GM13976 (cell line): ENCODE measurements at regions not wholly inside any gene's neighbourhood (a gene's known extent, or its start where the extent isn't known, plus 50 kb on each side); places are given as distances from the start of the nearest gene placed in this dataset.
"Not testable (repeated sequence)": the region's sequence is repeated elsewhere in the genome, so short reads cannot be mapped to it uniquely, and the experiment has no call there.

ENCODE experiments used
- DNase-seq: peaks from one replicate; pipeline ENCODE4 v3.0.0; 2012; ENCODE audit warnings: low spot score
- in situ Hi-C: fragments of 300-500 bp; cut with MboI; formaldehyde crosslinking; loops from one replicate; pipeline ENCODE4 v1.12.0; 2022; ENCODE audit warnings: low sequenced_read_pairs, mixed read lengths, inconsistent platforms; ENCODE audit not compliant: unreplicated experiment
- TF ChIP-seq, protein P1 (sequence below): IDR thresholded peaks from 2 replicates; pipeline ENCODE4 v1.5.1; 2012; ENCODE audit warnings: borderline replicate concordance, mild to moderate bottlenecking; ENCODE audit not compliant: insufficient read depth; ENCODE audit errors: extremely low read depth, missing control alignments, control extremely low read depth

DNA sequence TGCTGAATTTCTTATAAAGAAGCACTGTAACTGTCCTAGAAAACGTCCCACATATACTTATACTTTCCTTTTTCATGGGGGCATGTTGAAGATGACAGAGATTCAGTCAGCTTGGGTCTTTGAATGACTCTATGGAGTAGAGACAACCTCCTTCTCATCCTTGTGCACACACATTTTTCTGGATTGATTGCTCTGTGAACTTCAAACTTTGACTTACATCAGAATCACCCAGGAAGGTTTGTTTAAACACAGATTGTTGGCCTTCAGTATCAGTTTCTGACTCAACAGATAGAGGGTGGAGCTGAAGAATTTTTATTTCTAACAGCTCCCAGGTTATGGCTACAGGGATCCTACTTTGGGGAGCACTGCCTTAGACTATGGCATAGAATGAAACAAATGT lies 97.6 kb upstream of the DGKB start:
- in situ Hi-C loops, result no loop called here
- TF ChIP-seq, protein P1, sequence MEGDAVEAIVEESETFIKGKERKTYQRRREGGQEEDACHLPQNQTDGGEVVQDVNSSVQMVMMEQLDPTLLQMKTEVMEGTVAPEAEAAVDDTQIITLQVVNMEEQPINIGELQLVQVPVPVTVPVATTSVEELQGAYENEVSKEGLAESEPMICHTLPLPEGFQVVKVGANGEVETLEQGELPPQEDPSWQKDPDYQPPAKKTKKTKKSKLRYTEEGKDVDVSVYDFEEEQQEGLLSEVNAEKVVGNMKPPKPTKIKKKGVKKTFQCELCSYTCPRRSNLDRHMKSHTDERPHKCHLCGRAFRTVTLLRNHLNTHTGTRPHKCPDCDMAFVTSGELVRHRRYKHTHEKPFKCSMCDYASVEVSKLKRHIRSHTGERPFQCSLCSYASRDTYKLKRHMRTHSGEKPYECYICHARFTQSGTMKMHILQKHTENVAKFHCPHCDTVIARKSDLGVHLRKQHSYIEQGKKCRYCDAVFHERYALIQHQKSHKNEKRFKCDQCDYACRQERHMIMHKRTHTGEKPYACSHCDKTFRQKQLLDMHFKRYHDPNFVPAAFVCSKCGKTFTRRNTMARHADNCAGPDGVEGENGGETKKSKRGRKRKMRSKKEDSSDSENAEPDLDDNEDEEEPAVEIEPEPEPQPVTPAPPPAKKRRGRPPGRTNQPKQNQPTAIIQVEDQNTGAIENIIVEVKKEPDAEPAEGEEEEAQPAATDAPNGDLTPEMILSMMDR, result no peak
- no peak for DNase-seq

DNA sequence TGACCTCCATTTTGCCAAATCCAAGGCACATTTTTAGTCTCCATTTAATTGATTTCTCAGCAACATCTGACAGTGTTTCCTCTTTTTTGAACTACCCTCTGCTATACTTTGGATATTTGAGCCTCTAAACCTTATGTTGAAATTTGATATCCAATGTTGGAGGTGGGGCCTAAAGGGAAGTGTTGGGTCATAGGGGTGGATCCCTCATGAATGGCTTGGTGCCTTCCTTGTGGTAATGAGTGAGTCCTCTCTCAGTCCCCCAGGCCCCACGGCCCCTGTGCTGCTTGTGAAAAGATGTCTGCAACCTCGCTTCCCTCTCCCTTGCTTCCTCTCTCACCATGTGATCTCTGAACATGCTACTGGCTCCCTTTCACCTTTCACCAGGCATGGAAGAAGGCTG lies 96.8 kb upstream of the DGKB start:
- TF ChIP-seq, protein P1, result no peak
- in situ Hi-C loops, result no loop called here
- no peak for DNase-seq

DNA sequence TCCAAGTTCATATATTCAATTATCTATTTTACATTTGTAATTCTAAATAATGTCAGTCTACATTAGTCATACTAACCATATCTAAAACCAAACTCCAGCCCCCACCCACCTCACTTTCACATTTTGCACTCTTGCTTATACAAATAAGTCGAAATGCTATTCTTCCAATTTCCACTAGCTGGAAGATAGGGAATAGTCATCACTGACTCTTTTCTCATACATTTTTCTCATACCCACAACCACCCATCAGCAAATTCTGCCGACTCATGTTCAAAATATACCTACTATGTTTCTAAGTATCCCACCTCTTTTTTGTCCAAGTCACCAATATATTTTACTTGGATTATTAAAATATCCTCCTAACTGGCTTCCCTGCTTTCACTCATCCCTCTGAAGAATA lies 93.2 kb upstream of the DGKB start:
- in situ Hi-C loops, result no loop called here
- TF ChIP-seq, protein P1, result no peak
- DNase-seq, result no peak

DNA sequence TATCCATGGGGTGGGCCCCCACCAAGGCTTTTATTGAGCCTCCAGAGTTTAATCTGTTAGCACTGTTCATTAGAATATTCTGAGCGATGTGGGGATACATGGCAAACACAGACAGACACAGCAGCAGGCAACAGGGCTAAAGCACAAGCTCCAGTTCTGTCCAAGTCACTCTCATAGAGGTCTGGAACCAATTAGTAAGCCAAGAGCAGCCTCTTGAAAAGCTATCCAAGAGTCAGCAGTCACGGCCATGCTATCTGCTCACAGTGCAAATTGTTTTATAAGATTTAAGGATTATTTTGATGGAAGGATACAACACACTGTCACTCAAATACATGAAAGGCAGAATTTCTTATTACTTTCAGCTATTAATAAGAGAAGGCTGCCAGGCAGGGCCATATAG lies 86.4 kb upstream of the DGKB start:
- TF ChIP-seq, protein P1, result no peak
- in situ Hi-C loops, result no loop called here
- no peak for DNase-seq

DNA sequence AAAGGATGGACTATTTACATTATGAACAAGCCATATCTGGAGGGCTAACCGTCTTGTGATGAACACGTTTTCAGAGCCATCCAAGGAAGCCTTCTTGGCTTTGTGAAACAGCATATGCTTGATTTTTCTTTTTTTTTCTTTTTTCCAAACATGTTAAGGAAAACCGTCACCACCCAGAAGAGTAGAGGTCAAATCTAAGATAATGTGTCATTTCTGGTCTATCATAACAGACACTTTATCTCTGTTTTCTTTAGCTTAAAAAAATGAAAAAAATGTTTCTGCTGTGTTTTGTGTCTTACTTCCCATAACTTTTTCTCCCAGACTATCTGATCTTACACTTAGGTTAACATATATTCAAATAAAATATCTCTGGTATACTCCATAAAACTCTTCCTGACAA lies 76.1 kb upstream of the DGKB start:
- in situ Hi-C loops, result no loop called here

DNA sequence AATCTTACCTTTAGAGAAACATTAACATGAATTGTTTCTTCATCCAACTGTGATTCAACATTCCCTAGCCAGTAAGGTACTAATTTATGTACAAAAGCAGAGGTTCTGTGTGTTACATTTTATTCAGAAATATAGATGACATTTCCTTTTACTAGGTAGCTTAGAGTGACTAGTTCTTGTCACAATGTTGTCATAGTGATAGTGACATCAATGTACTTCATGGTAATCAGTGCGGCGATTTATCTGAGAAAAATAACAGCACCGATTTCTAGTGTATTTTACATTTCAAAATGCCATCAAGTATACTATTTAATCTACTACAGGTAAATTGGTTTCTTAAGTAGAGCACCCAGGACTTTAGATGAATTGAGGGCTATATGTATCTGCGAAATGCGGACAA lies 72.1 kb upstream of the DGKB start:
- in situ Hi-C loops, result no loop called here
- TF ChIP-seq, protein P1, result no peak

More for the DNA sequence above, 76.1 kb upstream of the DGKB start:
- TF ChIP-seq, protein P1, result no peak
- no peak for DNase-seq

DNA sequence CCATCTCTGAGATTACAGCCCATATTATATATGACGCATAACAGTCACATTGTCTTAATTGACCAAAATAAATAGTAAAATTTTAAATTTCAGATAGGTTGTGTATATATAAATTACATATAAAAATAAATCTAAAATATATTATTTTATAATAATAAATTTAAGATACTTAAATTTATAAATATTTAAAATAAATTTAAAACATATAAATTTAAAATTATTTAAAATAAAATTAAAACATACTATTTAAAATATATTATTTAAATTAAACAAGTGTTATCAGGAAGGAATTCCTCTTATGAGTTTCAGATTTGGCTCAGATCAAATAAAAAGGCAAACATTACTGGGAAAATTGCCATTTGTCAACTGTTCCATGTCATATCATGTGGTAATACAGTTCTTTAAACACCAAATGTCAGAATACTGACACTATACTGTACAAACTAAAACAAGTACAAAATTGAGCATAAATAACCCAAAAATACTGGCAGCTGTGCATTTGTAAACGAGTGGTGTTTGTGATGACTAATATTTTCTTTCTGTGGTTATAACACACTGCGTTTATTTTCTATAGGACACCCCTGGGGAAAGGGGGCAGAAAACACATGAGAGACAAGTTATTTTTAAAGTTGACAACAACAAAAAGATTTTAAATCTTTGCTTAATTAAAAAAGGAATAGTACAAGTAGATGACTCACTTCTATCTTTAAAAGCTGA lies 71.3 kb upstream of the DGKB start:
- TF ChIP-seq, protein P1, result no peak
- no peak for DNase-seq
- in situ Hi-C loops, result no loop called here

More for the DNA sequence above, 72.1 kb upstream of the DGKB start:
- no peak for DNase-seq

DNA sequence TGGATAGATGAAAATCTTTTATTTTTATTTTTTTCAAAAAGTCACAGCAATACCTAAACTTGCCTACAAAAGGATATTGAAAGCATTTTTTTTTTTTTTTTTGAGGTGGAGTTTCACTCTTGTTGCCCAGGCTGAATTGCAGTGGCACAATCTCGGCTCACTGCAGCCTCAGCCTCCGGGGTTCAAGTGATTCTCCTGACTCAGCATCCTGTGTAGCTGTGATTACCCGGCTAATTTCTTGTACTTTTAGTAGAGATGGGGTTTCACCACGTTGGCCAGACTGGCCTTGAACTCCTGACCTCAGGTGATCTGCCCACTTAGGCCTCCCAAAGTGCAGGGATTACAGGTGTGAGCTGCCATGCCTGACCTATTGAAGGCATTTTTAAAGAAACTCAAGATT lies 69.1 kb upstream of the DGKB start:
- DNase-seq, in situ Hi-C loops: not testable (repeated sequence)

DNA sequence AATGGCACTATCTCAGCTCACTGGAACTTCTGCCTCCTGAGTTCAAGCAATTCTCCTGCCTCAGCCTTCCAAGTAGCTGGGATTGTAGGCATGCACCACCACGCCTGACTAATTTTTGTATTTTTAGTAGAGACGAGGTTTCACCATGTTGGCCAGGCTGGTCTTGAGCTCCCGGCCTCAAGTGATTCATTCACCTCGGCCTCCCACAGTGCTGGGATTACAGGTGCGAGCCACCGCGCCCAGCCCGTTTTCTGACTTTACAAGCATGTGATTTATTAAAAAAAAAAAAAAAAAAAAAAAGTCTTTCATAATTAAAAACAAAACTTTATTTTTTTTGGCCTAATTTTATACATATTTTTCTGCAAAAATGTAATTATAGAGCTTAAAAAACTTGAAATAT lies 64.8 kb upstream of the DGKB start:
- in situ Hi-C loops, DNase-seq: not testable (repeated sequence)
